Transverse colon (tissue), 3 donors: ENCODE measurements at regions not wholly inside any gene's neighbourhood (a gene's known extent, or its start where the extent isn't known, plus 50 kb on each side); places are given as distances from the start of the nearest gene placed in this dataset.

Experiments
- CTCF ChIP-seq, 5 experiments: fragments of 200-600 bp in 3 of 5; fragments of 450-650 bp in 2 of 5; sonication (generic) in 3 of 5; IDR thresholded peaks; 1 replicate in 2 of 5; 2 replicates in 3 of 5; pipeline ENCODE4 v1.5.1; 2016 to 2017; ENCODE audit warnings: antibody characterized with exemption in 5 of 5, inconsistent platforms in 3 of 5, mild to moderate bottlenecking in 2 of 5, moderate library complexity in 1 of 5
- POLR2A ChIP-seq: fragments of 450-650 bp; IDR thresholded peaks from one replicate; pipeline ENCODE4 v1.6.1; 2016; ENCODE audit warnings: antibody characterized with exemption, mild to moderate bottlenecking, moderate library complexity

GRCh38 chr13:111511219-111511732 is 190.8 kb downstream of the TEX29 start:
- no peak for TF ChIP-seq POLR2A
- no peak for TF ChIP-seq CTCF (IDR thresholded peaks at IDR 0.05)
